GM12872 (cell line): ENCODE measurements at regions not wholly inside any gene's neighbourhood (a gene's known extent, or its start where the extent isn't known, plus 50 kb on each side); places are given as distances from the start of the nearest gene placed in this dataset.

Experiments
- TF ChIP-seq, protein P1 (sequence below): IDR thresholded peaks from 3 replicates; pipeline ENCODE4 v1.5.1; 2011; ENCODE audit warnings: low read depth, mild to moderate bottlenecking, low read length, moderate library complexity; ENCODE audit not compliant: insufficient read depth

DNA sequence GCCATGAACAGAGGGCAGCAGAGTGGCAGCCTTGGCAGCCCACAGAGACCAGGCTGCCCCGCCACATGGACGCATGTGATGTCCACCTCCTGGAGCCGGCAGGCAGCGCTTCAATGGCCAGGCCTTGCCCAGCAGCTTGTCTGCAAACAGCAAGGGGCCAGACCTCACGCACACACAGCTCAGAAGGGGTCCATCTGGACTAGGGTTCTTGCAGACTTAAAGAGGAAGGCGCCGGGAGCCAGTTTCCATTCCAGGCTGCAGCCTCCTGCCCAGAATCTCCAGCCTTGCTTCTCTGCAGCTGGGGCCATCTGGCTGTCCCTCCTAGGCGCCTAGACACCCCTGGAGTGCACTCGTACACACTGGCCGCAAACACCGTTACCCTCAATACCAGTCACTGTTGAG, 91.9 kb upstream of the TMEM45B start:
- TF ChIP-seq, protein P1, sequence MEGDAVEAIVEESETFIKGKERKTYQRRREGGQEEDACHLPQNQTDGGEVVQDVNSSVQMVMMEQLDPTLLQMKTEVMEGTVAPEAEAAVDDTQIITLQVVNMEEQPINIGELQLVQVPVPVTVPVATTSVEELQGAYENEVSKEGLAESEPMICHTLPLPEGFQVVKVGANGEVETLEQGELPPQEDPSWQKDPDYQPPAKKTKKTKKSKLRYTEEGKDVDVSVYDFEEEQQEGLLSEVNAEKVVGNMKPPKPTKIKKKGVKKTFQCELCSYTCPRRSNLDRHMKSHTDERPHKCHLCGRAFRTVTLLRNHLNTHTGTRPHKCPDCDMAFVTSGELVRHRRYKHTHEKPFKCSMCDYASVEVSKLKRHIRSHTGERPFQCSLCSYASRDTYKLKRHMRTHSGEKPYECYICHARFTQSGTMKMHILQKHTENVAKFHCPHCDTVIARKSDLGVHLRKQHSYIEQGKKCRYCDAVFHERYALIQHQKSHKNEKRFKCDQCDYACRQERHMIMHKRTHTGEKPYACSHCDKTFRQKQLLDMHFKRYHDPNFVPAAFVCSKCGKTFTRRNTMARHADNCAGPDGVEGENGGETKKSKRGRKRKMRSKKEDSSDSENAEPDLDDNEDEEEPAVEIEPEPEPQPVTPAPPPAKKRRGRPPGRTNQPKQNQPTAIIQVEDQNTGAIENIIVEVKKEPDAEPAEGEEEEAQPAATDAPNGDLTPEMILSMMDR, result no peak

DNA sequence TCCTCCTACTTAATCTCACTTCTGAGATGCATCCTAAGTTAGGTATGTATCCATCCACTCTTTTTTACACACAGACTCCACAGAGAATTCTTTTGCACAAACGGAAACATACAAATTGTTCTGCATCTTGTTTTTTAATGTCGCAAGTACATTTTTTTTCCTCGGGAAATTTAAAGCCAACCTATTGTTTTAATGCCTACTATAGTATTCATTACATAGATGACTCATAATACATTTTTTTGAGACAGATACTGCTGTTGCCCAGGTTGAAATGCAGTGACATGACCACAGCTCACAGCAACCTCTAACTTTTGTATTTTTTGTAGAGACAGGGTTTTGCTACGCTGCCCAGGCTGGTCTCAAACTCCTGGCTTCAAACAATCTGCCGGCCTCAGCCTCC, 90.8 kb upstream of the TMEM45B start:
- TF ChIP-seq, protein P1, result no peak

DNA sequence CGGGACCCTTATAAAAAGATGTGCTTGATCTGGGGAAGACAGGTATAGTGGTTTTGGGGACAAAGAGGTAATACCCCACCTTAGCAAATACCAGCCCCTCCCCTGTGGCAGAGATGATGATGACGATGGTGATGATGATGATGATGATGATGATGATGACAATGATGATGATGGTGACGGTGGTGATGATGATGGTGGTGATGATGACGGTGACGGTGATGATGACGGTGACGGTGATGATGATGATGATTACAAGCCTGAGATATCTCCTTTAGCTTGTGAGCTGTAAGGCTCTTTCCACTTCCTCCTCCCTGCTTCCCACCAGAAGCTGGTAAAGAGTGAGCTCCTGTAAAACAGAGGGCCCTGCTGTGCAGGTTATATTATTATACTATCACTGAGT, 89.5 kb upstream of the TMEM45B start:
- TF ChIP-seq, protein P1, result no peak

DNA sequence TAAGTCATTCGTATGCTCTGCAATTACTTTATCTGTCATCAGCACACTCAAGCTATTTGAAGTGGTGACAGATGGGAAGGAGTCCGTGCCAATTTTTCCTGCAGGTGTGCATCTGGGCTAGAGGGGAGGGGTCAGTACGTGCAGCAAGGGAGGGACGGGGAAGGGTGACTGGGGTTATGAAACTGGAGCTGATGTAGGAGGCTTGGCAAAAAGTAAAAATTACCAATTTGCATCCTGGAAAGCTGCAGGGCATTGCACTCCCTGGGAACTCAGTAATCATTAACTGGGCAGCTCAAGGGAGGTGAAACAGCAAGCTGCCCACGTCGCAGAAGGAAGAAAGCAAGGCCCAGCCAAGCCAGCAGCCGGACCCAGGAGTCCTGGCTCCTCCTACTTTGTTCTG, 87.1 kb upstream of the TMEM45B start:
- TF ChIP-seq, protein P1, result no peak

DNA sequence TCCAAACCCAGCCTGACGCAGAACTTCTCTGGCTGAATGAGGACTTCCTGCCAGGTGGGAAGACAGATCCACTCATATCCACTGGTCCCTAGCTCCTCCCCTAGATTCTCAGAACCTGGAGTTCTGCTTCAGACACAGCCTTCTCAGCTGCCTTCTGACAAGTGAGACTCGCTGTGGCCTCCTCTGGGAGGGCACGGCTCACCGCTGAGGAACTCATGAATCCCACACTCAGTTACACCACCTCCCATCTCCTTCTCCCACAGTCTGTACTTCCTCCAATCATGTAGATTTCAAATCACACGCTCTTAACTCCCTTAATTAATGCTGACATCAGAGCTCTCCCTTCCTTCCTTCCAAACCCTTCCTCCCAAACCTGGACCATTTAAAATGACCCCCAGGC, 86.4 kb upstream of the TMEM45B start:
- TF ChIP-seq, protein P1, result no peak

DNA sequence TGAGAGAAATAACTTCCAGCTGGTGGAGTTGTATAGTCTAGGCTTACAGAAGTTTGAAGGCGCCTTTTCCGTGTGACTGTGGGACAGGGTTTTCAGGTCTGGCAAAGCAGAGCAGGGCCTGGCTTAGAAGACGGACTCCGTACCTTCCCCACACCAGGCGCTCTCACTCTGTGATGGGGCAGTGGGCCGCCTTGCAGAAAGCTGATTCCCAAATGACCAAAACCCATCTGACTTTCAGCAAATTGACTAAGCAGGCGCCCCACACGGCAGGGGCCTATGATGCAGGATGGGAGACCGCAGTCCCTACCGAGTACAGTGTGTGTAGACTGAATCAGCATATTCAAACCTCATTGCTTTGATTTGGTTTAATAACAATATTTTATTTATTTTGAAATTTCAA, 85.8 kb upstream of the TMEM45B start:
- TF ChIP-seq, protein P1, result no peak

DNA sequence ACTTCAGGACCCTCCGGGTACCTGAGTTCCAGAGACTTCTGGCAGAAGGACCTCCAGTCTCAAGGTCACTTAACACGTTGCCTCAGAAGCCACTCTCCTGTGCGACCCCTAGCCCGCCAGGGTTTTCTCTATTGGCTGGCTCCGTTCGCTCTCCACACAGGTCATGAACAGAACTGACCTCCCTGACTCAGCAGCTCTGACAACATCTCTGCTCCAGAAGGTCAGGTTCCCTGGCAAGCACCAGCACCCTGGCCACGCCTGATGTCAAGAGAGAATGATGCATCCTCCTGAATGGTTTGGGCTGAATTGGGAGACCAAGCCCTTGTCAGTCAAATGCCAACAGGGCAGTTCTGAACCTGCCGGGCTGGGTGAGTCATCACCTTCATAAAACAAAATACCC, 84.3 kb upstream of the TMEM45B start:
- TF ChIP-seq, protein P1, result no peak

DNA sequence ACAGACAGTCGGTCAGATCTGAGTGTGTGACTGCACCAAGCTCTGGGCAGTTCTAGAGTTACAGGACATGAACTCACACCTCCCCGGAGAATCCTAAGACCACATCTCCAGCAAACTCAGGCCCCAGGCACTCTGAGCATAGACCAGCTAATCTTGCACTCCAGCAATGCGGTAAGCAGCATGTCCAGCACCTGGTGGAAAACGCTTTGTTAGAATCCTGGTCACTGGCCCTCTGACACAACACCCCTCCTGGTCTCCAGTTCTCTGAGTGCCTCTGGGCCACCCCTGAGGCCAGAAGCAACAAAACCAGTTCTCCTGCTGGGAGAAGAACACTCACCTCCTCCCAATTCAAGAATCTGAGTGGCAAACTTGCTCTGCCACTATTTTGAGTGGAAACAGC, 82.7 kb upstream of the TMEM45B start:
- TF ChIP-seq, protein P1, result no peak
